ENCODE measurements at regions not wholly inside any gene's neighbourhood (a gene's known extent, or its start where the extent isn't known, plus 50 kb on each side); places are given as distances from the start of the nearest gene placed in this dataset.

GRCh38 chr1:239997160-239997514 lies 94.5 kb upstream of the FMN2 start:
- POLR2A ChIA-PET = no interaction called here
- Mint-ChIP-seq H3K27ac (no peak overlapping the region), H3K36me3 (no peaks in the 10 kb centered on the region), H3K27me3 (ENCODE audit: low read depth) (peaks cover 37% of the 10 kb centered on the region), H3K9me3 (peaks cover 3% of the 10 kb centered on the region; the same call in 1 of the 2 replicates), H3K4me1 (peaks cover 5% of the 10 kb centered on the region; the same call in 1 of the 2 replicates), H3K4me3 (peak overlapping the region; percentile 71)
- ATAC-seq (no peak), DNase-seq (ENCODE audit: low spot score) (no peak)
- CTCF ChIA-PET = no interaction called here
- no peak for TF ChIP-seq ATF1 (CRISPR knock-in tag; IDR thresholded peaks at IDR 0.05)
- TF ChIP-seq MXD4 (CRISPR knock-in tag; IDR thresholded peaks at IDR 0.05; ENCODE audit: borderline replicate concordance) = no peak
- no peak for TF ChIP-seq CDX4 (CRISPR knock-in tag; IDR thresholded peaks at IDR 0.05; ENCODE audit: borderline replicate concordance)

GRCh38 chr1:239997515-239998311 lies 94.0 kb upstream of the FMN2 start:
- Mint-ChIP-seq H3K9me3 (peaks cover 3% of the 10 kb centered on the region; the same call in 1 of the 2 replicates), H3K4me3 (peak overlapping the region; percentile 72), H3K27ac (no peak overlapping the region), H3K4me1 (peaks cover 5% of the 10 kb centered on the region; the same call in 1 of the 2 replicates), H3K36me3 (no peaks in the 10 kb centered on the region), H3K27me3 (ENCODE audit: low read depth) (peaks cover 37% of the 10 kb centered on the region)
- TF ChIP-seq ETV6 (CRISPR knock-in tag; IDR thresholded peaks at IDR 0.05) (0 out of 2 replicates have a peak, but pooled peaks have one; percentile 34), HMGXB4 (CRISPR knock-in tag; IDR thresholded peaks at IDR 0.05) (peak; percentile 74), ZSCAN18 (CRISPR knock-in tag; IDR thresholded peaks at IDR 0.05) (no peak), KAT7 (CRISPR knock-in tag; IDR thresholded peaks at IDR 0.05; ENCODE audit: borderline replicate concordance) (0 out of 2 replicates have a peak, but pooled peaks have one; percentile 44), FOXP1 (CRISPR knock-in tag; IDR thresholded peaks at IDR 0.05; ENCODE audit: borderline replicate concordance) (peak; percentile 20; the same call in 1 of the 2 replicates)
- ChIA-PET POLR2A (no interaction called here), CTCF (interaction anchor here (2.2 kb wide), 1 partner anchor 46 kb away, joined by 8 read pairs; no protein-coding TSS in a partner anchor)
- DNase-seq (ENCODE audit: low spot score) = peak; percentile 65
- ATAC-seq = peak; percentile 90

GRCh38 chr1:239998312-239998649 lies 93.4 kb upstream of the FMN2 start:
- DNase-seq (ENCODE audit: low spot score) (no peak), ATAC-seq (no peak)
- Mint-ChIP-seq H3K4me3 (peak overlapping the region; percentile 72), H3K9me3 (peaks cover 3% of the 10 kb centered on the region; the same call in 1 of the 2 replicates), H3K27me3 (ENCODE audit: low read depth) (peaks cover 37% of the 10 kb centered on the region), H3K36me3 (no peaks in the 10 kb centered on the region), H3K27ac (no peak overlapping the region), H3K4me1 (peaks cover 5% of the 10 kb centered on the region; the same call in 1 of the 2 replicates)
- POLR2A ChIA-PET = no interaction called here
- CTCF ChIA-PET = interaction anchor here (2.2 kb wide), 1 partner anchor 47 kb away, joined by 8 read pairs; no protein-coding TSS in a partner anchor
- TF ChIP-seq ATF3 (CRISPR knock-in tag; conservative IDR thresholded peaks at IDR 0.05) = no peak
- no peak for TF ChIP-seq EMX1 (CRISPR knock-in tag; IDR thresholded peaks at IDR 0.05)
- no peak for TF ChIP-seq CREM (CRISPR knock-in tag; IDR thresholded peaks at IDR 0.05)
- TF ChIP-seq CBFB (CRISPR knock-in tag; IDR thresholded peaks at IDR 0.05; ENCODE audit: low read depth) = no peak
- TF ChIP-seq ZNF219 (CRISPR knock-in tag; IDR thresholded peaks at IDR 0.05; ENCODE audit: borderline replicate concordance) = no peak
- TF ChIP-seq FOXK1 (CRISPR knock-in tag; IDR thresholded peaks at IDR 0.05) = no peak
- no peak for TF ChIP-seq IRF1 (CRISPR knock-in tag; IDR thresholded peaks at IDR 0.05)
- TF ChIP-seq ZNF263 (CRISPR knock-in tag; IDR thresholded peaks at IDR 0.05; ENCODE audit: low read depth) = no peak
- no peak for TF ChIP-seq TEAD4 (CRISPR knock-in tag; IDR thresholded peaks at IDR 0.05)
- no peak for TF ChIP-seq SP1 (CRISPR knock-in tag; conservative IDR thresholded peaks at IDR 0.05)
- TF ChIP-seq FOXP4 (CRISPR knock-in tag; IDR thresholded peaks at IDR 0.05) = no peak
- no peak for TF ChIP-seq ZNF232 (CRISPR knock-in tag; IDR thresholded peaks at IDR 0.05)
- TF ChIP-seq NFATC4 (CRISPR knock-in tag; IDR thresholded peaks at IDR 0.05) = no peak
- no peak for TF ChIP-seq ZBTB21 (CRISPR knock-in tag; IDR thresholded peaks at IDR 0.05; ENCODE audit: borderline replicate concordance)
- TF ChIP-seq E2F4 (CRISPR knock-in tag; IDR thresholded peaks at IDR 0.05; ENCODE audit: borderline replicate concordance, low read depth) = no peak
- no peak for TF ChIP-seq SMAD3 (CRISPR knock-in tag; IDR thresholded peaks at IDR 0.05; ENCODE audit: borderline replicate concordance)

Data from WTC11 (cell line).